NOMO-1 (cell line): ENCODE measurements at regions not wholly inside any gene's neighbourhood (a gene's known extent, or its start where the extent isn't known, plus 50 kb on each side); places are given as distances from the start of the nearest gene placed in this dataset.
A peak's percentile ranks its signal among the peaks of the same experiment; 100 is the strongest.

Source experiments
- DNase-seq, 2 experiments: peaks; one replicate each; lab custom pipeline; 2025; ENCODE audit not compliant: unreplicated experiment in 2 of 2; lab: John Stamatoyannopoulos, UW

DNA sequence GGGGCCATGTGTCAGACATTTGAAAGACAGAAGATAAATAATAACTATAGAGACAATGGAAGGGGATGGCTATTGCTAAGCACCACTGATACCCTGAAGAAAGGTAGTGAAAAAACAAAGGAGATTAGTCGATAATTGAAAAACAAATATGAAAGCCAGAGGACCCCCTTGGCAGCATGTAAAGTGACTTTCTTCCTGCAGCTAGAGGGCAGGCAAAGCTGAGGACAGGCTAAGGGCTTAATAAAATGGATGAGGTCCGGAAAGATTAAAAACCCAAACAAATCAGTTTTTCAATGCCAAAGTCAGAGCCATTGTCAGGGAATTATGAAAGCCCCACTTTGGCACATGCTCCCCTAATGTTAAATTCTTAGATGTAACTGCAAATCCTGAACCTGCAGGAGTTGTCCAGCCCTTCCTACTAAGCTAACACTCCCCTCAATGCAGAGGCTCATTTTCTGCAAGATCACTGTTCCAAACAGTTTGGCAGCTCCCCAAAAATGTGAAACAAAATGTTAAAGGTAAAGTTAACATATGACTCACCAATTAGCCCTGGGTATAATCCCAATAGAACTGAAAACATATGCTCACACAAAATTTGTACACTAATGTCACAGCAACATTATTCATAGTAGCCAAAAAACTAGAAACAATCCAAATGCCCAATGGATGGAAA lies 1177.9 kb downstream of the GRIK2 start:
- no peak for DNase-seq

DNA sequence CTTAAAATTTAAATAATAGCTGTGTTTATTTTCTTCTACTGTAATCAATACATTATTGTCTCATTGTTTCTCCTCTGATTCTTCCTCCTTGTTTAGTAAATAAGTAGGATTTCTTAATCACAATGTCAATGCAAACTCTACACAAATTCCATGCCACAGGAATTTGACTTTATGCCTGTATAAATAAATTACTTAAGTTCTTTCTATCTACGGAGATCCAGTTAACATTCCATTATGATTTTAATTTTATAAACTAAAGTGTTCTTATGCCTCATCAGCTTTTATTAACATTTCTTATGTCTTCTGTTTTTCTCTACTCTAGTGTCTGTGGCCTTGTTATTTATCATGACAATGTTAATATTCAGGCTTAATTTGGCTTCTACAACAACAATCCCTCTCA lies 1169.2 kb downstream of the GRIK2 start:
- DNase-seq: no peak

DNA sequence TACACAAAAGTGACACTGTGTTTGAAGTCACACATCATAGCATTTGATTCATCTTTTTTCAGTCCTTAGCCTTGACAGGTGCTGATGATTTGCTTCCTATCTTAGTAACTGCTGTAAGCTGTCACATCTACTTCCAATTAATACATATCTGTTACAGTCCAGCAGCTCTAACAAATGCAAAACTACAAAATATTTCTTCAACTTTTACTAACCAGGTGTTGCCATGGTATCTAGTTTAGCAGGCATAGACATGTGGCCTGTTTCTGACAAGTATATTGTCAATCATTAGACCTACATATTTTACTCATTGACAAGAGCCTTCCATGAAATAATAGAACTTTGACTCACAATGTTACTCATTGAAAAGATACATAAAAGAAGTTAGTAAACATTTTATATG lies 1159.7 kb downstream of the GRIK2 start:
- DNase-seq: no peak

DNA sequence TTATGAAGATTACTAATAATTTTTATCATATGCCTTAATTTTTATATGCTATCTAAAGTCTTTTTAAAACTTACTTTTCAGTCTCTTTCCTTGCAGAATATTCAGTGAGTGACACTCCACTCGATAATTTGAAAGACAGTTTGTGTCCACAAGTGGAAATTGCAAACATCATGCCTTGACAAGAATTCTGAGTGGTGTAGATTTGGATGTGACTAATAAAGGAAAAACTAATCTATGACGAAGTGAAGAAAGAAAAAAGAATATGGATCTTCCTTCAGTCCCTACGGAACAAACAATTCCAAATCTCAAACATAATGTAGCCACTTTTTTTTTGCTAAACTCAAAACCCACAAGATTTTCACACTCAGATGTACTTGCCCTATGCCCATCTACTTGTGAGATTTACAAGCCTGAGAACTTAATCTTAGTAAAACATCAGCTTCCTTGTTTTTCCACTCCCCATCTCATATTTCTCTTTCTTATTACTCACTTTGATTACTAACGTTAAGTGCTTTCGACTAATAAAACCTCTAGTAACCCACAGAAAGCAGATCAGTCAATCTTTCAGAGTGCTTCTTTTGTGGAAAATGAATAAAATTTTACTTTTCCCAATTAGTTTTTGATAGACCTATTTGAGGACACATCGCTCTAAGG lies 1155.8 kb downstream of the GRIK2 start:
- no peak for DNase-seq

DNA sequence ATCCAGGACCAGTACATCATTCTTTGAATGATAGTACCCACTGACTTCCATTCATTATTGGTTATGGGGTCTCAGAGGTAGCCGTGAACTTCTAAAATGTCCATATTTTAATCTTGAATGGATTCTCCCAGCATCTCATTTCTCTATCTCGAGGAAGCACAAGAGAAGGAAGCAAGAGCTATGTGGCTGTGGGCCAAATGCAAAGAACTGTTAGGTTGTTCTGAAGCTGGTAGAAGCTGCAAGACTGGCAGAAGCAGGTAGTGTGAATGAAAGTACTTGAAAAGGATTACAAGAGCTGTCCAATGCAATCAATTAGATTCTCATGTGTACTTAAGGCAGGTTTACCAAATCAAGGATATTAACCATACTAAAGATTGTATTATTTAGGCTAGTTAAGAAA lies 1131.8 kb downstream of the GRIK2 start:
- DNase-seq: no peak

DNA sequence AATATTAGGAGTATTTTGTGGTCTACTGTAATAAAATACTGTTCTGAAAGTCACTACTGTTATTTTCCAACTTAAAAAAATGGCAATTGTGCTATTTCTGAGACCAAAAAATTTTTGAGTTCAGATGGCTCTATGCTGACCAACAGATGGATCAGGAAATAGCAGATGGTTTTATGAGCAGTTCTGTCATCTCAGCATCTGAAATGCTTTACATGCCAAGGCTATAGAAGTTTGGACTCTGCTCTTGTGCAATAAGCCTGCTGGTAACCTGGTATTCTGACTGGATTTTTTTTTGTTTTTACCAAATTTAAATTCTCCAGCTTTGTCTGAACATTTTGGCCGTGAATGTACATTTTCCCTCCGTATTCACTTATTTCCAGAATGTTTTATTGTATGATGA lies 1127.5 kb downstream of the GRIK2 start:
- no peak for DNase-seq

DNA sequence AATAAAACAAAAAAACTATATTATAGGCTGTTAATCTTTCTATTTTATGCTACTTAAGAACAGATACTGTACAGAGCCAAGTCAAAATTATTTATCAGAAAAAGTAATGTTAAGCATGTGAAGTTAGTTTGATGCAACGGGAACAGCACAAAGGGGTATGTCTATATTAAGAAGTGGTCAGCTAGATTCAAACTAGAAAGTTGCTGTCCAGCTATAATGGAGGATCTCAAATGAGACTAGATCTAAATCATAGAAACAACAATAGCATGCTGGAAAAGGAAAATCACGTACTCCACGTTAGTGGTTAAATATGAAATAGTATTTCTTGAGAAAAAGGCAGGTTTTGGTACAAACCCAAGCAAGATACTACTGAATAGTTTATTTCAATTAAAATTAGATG lies 1124.0 kb downstream of the GRIK2 start:
- DNase-seq: no peak

DNA sequence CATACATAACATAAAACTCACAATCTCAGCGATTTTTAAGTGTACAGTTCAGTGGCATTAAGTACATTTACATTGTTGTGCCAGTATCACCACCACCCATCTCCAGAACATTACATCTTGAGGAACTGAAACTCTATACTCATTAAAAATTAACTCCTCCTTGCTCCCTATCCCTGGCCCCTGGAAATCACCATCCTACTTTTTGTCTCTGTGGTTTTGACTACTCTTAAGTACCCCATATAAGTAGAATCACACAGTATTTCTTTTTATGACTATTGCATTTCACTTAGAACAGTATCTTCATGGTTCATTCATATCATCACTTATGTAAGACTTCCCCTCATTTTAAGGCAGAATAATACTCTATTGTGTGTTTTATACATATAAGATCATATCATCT lies 1108.1 kb downstream of the GRIK2 start:
- DNase-seq: no peak

DNA sequence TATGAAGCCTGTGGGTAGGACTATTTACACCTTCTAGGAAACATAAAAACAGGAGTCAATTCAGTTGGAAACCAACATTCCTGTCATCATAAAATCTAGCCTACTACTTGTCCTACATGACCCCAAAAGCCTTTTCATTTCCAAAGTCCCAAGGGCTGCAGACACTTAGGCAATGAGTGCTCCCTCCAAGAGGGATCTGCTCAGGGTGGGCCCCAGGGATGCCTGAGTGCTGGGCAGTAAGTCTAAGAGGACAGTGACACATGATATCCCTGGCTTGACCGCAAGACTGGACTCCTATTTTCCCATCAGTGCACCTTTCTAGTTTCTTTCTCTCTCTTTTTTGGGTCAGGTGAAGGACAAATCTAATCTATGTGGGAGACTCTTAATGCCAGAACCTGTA lies 1101.3 kb downstream of the GRIK2 start:
- DNase-seq: no peak

DNA sequence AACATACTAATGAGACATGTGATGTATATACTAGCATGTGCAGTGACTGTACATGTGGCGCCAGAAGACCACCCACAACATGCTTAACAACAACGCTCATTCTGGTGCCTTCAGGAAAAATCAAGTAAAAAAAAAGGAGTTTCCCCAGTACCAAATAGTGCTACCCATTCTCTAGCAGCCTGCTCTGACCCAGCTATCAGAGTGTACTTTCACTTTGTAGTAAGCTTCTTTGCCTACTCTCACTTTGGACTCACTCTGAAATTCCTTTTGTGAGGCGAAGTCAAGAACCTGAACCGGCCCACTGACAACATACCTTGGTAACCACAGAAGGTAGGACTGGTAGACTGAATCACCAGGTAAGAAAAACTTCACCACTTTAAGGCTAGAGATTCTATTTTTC lies 1100.0 kb downstream of the GRIK2 start:
- DNase-seq: no peak

DNA sequence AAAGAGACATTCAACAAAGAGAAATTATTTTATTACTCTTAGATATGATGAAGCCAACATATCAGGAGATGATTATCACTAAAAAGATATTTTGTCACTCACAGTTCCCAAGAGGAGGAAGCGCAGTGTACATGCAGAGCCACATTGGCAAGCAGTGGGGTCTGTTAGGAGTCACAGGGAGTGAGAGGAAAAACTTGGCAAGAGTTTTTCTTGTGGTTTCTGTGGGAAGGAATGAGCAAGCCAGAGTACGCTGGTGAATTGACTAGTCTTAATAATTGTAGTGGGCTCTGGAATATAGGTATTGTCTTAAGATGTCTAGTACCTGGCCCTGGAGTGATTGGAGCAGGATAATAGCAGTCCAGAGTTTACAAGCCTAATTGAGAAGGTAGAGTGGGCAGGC lies 1095.2 kb downstream of the GRIK2 start:
- DNase-seq: no peak

DNA sequence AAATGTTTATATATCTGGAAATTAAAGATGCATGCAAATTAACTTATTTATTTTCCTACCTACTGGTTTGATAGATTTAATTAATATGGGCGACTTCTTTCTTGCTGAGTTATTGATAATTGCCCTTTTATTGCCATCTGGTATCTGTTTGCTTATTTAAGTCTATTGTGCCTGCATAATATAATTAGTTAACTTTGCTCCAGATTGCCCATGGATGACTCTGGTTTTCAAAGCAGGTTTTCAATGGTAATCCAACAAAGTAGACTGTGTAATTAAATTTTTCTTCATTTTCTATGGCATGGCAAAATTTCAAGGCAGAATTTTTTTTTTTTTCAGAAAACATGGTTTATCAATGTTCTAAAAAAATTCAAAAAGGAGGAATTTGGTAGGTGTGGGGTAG lies 1092.0 kb downstream of the GRIK2 start:
- DNase-seq: no peak

DNA sequence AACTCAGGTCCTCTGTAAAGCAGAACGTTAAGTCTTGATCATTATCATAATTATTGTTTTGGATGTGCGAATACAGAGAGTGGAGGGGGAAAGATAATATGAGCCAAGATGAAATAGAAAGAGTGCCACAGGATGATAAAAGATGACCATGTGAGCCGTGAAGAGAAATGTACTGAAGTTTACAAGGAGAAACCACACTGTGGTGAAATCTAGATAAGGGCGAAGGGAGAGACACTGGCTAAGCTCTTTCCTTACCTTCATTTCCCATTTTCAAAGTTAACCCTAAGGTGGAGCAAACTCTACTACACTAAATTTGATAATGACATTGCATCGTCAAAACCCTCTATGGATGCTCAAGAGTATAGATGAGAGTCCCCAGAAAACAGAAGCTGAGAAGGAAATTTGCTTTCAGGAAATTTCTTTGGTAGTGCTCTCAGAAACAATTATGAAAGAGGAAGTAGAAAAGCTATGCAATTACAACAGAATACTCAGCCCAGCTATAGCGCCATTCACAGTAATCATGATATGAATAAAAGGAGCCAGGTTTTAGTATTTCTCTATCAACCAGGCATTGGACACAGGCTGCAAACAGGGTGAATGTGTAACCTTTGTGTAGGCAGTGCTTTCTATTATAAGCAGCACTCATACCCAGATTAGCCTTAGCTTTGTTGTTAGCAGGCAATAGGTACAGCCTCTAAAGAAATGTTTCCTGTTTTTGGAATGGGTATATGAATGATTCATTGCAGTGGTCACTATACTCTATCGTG lies 1080.7 kb downstream of the GRIK2 start:
- peak in 1 of 2 experiments; percentile 27 for DNase-seq

DNA sequence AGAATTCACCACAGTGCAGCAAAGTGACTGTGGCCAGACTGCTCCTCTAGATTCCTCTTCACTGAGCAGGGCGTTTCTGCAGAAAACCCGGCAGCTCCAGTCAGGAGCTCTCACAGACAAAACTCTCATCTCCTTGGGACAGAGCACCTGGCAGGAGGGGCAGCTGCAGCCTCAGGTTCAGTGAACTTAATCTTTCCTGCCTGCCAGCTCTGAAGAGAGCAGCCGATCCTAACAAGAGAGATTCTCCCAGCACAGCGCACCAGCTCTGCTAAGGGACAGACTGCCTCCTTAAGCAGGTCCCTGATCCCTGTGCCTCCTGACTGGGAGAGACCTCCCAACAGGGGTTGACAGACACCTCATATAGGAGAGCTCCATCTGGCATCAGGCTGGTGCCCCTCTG lies 1065.5 kb downstream of the GRIK2 start:
- no peak for DNase-seq

DNA sequence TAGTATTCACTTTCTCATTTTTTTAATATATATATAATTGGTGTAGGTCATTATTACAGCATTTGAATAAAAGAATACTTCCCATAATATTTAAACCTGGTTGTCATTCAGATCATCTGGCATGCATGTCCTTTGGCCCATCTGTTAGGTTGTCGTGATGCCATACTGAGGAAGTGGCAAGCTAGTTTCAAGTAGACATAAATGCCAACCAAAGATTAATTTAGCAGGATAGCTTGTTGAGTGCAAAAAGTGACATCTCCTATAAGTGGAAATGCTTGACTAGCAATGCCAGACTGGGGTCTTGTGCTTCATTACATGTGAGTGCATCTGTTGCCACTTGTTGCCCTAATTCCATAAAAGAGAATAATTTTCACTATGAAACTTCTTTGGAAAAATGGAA lies 1044.7 kb downstream of the GRIK2 start:
- DNase-seq: no peak

DNA sequence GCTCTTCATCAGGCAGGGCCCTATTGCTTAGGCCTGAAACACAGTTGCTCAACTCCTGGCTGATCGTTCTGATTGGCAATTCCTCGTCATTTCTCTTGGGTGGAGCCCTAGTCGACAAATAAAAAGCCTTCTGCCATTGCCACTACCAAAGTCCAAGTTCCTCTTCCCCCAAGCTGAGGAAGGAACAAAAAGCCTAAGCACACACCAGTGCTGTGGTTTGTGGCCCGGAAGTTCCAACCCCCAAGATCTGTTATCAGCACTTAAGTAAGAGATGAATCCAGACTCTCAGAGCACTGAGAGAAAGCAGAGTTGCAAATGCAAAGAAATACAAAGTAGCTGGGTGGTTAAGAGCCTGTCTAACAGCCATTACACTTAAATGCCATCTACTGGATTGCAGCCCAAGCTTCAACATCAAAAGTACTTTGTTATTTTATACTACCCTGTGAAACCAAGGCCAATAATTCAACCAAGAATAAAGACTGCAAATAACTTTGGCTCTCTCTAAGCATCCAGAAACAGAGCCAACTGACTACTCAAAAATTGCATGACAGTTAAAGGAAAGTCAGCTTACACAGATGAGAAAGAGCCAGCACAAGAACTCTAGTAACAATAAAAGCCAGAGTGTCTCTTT lies 1024.0 kb downstream of the GRIK2 start:
- peak; percentile 1 to 13 for DNase-seq

DNA sequence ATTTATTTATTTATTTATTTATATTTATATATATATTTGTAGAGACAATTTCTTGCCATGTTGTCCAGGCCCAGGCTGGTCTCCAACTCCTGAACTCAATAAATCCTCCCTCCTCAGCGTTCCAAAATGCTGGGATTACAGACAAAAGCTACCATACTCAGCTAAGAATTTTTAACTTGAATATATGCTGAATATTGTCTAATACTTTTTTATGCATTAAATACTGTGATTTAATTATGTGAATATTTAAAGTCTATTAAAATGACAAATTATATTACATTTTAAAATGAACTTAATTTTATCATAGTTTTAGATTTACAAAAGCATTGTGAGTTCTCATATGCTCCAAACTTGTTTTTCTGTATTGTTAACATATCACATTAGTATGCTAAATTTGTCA lies 1022.4 kb downstream of the GRIK2 start:
- no peak for DNase-seq

DNA sequence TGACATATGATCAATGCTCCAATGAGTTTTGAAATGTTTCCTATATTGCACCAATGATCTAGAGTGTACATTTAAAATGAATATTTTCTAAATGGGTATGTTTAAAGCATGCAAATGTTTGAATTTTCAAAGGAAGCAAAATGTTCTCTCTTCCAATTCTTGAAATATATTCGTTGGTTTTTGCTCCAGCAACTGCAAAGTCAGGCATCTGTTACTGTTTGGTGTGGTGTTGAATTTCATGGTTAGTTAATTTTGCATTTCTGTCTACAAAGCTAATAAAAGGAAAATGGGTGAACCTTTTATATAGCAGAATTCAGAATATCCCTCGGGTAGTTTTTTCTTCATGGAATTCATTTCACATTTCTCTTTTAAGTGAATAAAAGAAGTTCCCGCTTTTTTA lies 1018.3 kb downstream of the GRIK2 start:
- no peak for DNase-seq

DNA sequence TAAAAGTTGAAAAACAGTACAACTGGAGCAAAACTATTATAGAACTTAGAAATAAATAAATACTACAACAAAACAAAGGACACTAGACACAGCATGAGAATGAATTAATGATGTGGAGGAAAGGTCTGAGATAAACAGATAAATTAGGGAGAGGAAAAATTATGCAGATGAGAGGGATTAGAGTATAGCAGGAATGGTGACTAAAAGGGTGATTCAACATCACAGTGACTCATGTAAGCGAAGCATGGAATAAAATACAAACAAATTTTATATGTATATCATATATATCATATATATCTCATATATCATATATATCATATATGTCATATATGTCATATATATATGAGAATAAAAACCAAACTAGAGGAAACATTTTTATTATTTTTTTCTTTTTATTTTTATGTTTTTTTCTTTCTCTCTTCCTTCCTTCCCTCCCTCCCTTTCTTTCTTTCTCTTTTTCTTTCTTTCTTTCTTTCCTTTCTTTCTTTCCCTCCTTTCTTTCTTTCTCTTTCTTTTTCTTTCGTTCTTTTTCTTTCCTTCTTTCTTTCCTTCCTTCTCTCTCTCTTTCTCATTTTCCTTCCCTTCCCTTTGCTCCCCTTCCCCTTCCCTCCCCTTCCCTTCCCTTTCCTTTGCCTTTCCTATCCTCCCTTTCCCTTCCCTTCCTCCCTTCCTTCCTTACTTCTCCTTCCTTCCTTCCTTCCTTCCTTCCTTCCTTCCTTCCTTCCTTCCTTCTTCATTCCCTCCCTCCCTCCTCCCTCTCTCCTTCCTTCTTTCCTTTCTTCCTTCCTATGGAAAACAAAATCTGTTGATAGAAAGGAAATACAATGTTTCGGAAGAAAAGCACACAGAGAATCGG lies 1014.6 kb downstream of the GRIK2 start:
- no peak for DNase-seq

DNA sequence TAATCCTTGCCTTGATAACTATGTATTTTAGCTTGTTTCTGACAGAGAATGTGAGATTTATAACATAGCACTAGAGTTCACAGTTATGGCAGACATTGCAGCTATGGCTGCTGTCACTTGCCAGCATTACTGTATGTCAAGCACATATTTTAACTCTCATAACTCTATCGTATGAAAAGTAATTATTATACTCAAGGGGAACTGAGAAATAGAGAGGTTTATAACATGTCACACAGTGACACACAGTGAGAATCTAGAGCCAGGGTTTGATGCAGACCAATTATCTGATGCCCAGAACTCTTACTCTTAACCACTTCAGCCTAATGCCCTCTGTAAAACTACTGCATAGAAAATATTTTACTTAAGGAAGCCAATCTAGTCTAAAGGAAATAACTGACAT lies 1012.4 kb downstream of the GRIK2 start:
- DNase-seq: no peak
